HG02981 (cell line): ENCODE measurements at regions not wholly inside any gene's neighbourhood (a gene's known extent, or its start where the extent isn't known, plus 50 kb on each side); places are given as distances from the start of the nearest gene placed in this dataset.
"Not testable (repeated sequence)": the region's sequence is repeated elsewhere in the genome, so short reads cannot be mapped to it uniquely, and the experiment has no call there.

ENCODE experiments used
- ATAC-seq: cut with Tn5 transposase; IDR thresholded peaks from one replicate; pipeline ENCODE4 v1.9.1; 2021; ENCODE audit warnings: mild to moderate bottlenecking, moderate library complexity; ENCODE audit not compliant: unreplicated experiment

DNA sequence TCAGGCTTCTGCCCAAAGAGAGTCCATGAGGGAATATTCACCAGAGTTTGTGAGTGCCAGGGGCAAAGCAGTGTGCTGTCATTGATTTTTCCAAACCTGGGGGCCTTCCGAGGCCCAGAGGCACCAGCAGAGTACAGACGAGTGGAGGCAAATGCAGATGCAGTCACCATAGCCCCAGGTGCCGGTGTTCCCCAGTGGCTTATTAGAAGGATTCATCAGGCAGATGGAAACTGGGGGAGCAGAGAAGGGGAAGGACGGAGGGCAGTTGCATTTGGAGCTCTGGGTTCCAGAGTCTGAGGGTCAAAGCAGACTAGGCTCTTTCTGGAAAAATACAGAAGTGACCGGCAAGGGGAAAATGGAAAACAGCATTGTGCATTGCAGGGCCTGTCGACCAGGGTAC, 184.2 kb downstream of the ANKRD60 start:
- ATAC-seq = no peak

DNA sequence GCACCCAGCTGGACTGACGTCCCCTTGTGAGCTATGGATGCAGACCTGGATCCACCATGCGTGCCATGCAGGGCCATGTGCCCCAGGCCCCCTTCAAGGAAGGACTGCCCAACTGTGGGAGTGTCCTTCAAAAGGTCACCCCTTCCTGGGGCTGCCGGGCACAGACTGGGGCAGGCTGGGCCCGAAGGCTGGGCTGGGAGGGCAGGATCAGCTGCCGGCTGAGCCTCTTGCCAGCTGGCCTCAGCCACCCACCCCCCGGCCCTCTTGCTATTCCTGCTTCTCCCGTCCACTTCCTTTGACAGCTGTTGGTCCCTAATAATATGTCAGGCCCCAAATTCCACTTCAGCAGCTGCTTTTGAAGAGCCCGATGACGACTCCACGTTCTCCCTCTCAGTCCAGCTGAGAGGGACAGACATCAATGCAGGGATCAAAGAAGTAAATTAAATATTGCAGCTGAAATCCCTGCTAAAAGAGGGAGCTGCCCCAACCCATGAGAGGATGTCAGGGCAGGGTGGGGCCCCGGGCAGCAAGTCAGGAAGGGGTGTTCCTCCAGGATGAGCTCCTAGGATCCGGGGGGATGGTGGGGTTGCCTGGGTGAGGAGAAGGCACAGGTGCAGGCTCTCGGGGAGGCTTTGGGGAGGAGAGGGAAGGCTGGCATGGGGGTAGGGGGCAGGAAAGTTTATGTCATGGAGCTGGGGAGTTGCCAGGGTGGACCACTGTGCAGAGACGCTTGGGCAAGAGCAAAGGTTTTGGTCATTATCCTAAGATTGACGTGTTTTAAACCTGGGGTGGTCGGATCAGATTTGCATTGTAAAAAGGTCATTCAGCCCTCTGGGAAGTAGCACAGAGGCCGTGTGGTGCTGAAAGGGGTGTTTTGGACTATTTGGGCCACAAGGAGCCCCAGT, 185.0 kb downstream of the ANKRD60 start:
- no peak for ATAC-seq

DNA sequence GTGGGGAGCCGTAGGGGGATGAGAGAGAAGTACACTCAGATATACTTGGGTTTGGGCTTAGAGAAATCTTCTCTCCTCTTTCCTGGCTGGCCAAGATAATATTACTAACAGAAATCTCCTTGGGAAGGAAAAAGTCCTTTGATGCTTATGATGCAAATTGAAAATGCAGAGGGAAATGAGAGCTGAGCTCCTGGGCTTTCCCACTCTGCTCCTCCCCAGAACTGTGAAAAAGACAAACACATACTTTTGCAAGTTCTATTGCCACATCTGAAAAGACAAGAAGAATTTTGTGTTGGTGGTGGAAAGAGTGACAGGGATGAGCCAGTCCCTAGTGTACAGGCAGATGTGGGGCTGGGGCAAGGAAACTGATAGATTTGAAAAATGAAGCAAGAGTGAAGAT, 185.9 kb downstream of the ANKRD60 start:
- no peak for ATAC-seq

DNA sequence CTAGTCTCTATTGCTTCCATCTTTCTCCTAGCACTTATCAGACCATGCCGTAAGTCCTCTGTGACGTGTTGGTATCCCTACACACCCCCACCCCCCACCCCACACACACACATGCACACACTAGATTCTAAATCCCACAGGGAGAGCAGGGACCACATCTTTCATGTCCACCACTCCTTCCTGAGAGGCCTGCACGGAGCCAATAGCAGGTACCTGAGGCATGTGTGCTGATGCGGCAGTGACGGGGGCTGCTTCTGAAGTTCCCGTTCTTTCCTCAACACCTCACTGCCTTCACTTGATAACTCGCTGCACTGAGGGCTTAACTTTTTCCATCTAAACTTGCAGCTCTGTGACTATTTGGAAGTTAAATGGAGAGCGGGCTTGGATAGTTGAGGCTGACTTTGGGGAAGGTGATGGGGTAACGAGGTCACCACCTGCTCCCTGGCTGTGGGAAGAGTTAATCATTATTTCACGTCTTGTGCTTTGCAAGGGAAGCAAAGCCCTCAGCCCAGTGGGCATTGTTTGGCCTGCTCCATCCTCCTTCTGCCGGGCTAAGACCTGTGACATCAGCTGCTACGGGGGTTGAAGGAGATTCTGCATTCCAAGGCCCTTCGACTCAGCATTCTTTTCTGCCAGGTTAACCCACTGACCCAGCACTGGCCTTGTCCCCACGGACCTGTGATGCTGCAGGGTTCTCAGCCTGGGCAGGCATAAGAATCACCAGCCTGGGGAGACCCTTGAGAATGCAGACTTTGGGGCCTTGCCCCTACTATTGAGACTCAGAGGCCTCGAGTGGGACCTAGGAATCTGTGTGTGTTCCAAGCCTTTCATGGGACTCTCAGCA, 187.8 kb downstream of the ANKRD60 start:
- ATAC-seq = no peak

DNA sequence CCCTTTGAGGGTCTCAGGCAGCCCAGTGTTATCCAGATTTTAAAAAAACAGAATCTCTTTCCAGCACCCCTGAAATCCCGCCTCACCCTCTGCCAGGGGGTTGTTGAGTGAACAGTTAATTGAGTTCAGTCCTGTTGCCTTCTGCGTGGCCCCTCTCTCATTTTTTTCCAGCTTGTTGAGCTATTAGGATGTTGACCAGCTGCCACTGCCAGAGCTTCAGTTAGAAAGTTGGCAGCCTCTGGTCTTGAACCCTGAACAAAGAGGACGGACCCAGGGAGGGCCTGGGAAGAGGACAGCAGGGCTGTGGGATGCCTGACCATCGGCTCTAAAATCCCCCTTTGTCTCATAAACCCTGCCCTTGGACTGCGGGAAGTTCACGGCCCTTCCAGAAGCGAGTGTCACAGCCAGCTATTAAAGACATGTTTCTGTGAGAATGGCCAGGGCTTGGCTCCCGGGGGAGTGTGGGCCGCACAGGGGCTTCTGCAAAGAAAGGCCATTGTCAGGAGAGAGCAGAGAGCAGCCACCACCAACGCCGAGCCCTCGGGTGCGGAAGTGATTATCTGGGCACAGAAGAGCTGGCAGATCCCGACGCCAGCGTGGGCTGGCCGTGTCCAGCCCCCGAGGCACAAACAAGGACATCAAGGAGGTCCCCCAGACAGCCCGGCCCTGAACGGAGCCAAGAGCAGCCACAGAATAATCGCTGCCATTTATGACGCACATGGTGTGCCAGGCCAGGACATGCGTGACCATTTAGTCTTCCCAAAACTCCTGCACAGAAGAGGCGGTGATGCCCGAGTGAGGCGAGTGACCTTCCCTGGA, 189.0 kb downstream of the ANKRD60 start:
- ATAC-seq = no peak

DNA sequence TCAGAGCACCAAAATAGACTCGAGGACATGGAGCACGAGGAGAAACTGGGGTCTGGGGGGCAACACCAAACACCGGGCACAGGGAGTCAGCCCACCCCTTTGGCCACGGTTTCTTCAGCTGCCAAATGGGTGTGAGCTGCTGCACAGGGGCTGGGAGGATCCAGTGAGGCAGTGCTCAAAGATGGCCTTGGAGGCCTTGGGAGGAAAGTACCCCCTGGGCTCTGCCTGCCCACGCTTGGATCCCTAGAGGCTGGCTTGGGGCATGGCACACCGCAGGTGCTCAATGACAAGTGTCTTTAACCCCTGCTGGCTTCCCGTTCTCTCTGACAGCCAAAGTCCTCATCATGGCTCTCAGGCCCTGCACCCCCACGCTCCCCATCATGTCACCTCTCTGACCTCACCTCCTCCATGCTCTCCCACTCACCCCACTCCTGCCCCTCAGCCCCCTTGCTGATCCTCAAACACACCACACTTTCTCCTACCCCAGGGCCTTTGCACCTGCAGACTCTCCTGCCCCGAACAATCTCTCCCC, 190.3 kb downstream of the ANKRD60 start:
- no peak for ATAC-seq

DNA sequence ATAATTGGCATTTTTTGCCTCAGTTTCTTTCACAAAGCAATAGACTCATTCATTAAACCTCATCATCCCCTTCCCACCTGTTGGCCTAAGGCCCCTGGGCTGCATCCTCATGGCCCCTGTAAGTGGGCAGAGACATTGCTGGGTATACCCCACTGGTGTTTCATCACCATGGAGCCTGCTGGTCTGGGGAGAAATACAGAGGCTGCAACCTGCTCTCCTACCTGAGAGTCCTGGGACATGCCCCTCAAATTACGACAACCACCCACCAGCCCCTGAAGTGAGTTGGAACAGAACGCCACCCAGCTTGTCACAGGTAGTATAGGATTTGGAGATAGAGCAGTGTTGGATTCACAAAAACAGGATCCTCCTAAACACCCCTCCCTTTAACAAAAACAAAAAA, 190.8 kb downstream of the ANKRD60 start:
- ATAC-seq = no peak

DNA sequence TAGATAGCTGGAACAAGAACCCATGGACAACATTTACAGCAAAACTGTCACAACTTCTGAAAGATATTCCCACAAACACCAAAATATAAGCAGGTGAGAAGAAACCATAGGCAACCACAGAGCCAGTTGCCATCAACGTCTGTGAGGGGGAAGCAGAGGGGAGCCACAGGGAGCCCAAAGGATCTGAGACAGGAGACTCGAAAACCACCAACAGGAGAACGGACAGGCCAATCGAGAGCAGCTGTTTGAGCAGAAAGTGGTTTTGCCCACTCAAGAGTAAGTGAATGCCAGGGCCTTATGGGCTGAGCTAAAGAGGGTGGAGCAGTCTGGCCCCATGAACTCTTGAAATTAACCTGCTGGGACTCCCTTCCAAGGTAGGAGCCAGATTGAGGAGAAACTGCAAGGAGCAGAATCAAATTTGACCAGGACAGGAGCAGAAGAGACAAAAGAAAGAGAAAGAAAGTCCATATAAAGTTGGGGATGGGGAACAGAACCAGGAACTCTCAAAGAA, 195.4 kb downstream of the ANKRD60 start:
- ATAC-seq = no peak

DNA sequence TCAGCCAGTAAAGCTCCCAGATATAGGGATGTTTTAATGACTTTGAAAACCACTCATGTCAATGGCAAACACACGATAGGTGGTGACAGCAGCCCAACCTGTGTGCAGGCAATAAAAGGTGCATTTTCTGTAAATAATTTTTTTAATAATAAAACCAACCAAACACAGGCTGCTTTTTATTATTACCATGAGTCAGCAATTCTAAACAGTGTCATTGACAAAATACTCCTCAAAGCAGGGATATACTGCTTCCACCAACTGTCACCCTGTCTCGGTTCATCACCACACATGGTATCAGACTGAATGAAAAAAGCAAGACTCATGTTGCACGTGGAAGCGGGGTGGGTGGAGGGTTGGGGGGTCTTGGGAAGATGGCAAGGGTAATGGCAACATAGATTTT, 195.9 kb downstream of the ANKRD60 start:
- ATAC-seq = no peak

DNA sequence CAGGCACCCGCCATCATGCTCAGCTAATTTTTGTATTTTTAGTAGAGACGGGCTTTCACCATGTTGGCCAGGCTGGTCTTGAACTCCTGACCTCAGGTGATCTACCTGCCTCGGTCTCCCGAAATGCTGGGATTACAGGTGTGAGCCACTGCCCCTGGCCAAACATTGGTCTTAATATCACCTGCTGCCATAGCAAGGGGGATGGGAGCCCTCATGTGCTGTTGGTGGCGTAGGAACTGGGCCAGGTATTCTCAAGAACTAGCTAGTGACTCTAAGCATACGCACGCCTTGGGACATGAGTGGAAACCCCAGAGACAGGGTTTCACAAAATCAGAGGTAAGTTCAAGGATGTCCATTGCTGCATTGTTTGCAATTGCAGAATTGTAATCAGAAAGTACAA, 197.1 kb downstream of the ANKRD60 start:
- not testable (repeated sequence) for ATAC-seq

DNA sequence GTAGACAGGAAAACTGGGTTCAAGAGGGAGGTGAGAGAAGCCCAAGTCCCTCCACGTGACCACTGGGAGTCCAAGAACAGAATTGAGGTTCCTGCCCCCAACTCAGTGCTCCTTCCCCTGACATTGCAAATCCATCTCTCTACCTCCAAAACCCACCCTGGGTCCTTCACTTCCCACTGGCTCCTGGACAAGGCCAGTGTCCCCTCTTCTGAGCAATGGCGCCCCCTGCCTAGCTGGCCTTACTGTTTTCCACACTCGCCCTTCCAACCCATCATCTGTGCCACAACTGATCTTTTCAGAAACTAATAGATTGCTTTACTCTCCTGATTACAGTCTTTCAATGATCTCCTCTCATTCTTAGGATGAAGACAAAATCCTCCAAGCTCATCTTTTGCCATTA, 200.3 kb downstream of the ANKRD60 start:
- no peak for ATAC-seq

DNA sequence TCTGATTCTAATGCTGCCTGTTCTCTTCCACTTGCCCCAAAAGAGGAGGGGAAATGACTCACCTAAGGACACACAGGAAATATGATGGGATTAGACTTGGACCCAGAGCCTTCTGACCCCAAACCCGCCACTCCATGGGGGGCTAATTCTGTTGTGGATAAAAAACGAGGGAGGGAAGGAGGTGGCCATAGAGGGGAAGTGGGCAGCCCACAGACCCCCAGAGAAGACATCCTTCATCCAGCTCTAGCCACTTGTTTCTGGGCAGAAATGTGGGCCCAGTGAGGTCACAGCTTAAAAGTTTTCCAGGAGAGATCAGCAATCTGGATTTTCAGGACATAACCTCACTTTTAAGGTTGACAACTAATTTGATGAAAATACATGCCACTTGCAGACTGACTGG, 202.1 kb downstream of the ANKRD60 start:
- ATAC-seq = no peak

DNA sequence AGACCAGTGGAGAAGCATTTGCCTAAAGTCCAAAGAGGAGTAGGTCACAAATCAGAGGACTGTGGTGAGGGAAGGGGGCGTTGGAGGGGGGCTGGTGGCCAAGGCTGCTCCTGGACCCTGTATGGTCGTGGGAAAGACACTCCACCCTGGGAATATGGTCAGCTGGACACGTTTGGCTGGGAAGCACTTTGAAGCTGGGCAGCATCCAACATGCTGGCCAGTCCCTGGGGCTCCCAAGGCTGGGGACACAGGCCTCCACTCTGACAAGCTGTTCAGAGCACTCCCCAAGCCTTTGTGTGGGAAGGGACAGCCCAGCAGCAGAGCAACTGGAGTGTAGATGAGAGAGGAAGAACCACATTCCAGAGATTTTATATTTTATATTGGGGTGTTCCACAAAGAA, 203.2 kb downstream of the ANKRD60 start:
- no peak for ATAC-seq

DNA sequence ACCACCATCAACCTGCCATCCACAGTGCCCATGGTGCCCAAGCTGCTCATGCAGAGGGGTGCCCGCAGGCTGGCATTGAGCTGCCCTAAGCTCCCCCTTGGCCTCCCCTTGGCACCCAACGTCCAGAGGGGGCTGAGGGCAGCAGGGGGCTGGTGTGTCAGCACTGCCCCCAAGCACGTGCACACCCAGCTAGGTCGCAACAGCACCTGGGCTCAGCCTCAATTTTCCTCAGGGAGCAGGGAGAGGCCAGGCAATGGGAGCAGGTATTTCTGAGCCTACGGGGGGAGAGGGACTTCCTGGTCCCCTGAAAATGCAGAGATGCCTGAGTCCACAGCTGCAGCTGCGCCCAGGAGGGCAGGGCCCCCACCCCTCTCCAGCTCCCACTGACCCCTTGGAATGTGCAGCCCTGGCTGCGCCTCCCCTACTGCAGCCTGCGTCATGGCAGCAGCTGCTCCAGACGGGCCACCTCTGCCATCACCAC, 204.2 kb downstream of the ANKRD60 start:
- ATAC-seq = no peak

DNA sequence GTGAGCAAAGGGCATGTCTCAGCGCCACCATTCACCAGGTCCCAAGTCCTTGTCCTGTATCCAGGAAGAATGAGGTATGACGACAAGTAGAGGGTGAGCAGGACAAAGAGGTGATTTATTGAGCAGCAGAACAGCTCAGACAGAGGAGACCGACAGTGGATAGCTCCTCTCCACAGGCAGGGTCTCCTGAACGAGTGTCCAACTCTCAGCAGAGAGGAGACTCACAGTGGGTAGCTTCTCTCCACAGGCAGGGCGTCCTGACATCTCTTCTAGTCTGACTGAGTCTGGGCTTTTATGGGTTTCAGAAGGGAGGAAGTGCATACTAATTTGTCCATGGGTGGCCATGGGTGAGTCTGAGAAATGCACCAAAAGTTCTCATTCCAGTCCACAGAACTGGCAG, 204.7 kb downstream of the ANKRD60 start:
- no peak for ATAC-seq

DNA sequence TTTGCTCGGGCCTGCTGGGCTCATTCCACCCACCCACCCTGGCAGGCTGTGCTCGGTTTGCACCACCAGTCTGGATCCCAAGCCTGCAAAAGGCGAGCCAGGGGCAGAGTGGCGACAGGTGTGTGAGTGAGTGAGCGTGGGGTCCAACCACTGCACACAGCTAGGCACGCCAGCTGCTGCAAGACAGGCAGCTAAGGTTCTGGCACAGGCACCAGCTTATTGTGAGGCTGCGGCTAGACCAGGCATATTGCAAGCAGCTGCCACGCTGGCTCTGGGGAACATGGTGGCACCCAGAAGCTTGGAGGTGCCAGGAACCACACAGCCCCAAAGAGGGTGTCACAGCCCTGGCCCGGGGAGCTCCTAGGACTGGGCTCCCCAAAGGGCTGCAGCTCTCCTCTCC, 205.1 kb downstream of the ANKRD60 start:
- no peak for ATAC-seq

DNA sequence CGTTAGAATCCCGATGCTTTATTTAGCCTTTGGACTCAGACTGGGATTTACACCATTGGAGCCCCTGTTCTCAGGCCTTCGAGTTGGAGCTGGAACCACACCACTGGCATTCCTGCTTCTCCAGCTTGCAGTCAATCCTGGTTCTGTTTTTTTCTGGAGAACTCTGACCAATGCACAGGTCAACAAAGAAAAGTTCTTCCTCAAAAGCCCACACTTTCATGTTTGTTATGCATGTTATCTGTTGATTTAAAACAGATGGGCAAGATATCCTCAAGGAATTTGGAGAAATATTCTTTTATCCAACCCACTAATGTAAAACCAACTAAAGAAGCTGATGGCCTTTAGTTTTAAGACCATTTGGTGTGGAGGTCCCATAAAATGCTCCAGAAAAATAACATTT, 205.7 kb downstream of the ANKRD60 start:
- no peak for ATAC-seq

DNA sequence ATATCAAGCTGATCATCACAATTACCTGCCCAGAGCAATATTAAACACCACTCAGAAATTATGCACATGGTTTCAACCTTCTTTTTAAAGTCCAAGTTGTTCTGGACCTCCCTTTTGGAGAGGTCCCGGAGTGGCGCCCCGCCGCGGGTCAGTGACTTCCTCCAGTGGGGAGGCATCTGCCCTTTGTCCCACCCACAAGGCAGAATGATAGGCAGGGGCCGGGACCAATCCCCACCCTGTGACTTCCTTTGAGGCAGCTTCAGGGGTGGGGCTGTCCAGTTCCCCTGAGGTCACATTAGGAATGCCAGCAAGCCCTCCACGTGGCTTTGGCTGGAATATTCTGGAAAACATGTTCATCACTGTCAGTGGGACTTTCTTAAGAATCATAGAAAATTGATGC, 207.0 kb downstream of the ANKRD60 start:
- ATAC-seq = no peak

DNA sequence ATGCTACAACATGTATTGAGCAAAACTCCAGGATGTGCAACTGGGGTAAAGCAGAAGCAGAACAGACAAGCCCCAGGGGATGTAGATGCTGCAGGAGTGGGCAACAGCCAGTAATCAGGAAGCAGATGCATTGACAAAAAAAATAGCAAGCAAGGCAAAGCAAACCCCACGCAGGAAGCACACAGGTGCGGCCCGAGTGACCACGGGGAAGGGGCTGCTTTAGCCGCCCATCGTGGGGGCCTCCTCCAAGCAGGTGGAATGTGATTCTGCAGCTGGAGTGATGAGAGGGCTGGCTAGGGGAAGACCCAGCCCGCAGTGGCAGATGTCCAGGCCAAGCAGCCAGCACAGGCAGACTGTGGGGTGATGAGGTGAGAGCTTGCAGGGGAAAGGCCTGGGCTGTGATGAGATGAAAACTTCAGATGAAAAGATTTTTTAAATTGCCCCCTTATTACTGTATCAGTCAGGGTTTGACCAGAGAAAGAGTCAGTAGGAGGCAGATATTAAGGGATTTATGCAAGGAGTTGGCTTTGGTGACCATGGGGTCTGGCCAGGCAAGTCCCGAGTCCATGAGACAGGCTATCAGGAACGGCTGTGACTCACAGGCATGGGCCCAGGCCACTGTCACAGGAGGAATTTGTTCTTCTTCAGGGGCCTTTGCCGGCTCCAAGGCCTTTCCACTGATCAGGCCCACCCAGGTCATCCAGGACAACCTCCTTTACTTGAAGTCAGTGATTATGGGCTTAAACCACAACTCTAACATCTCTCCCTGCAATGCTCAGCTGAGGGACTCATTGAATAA, 207.6 kb downstream of the ANKRD60 start:
- no peak for ATAC-seq
